ENCODE measurements at regions not wholly inside any gene's neighbourhood (a gene's known extent, or its start where the extent isn't known, plus 50 kb on each side); places are given as distances from the start of the nearest gene placed in this dataset.

- Histone ChIP-seq H3K4me2 (ENCODE audit: low read length) (no peak overlapping the region), H4K20me1 (ENCODE audit: control insufficient read depth, insufficient read depth, low read depth, low read length) (no peaks in the 10 kb centered on the region), H3K27ac (ENCODE audit: low read depth, low read length) (no peak overlapping the region), H3K27me3 (ENCODE audit: control insufficient read depth, low read length) (no peaks in the 10 kb centered on the region), H3K36me3 (ENCODE audit: control insufficient read depth, low read length) (no peaks in the 10 kb centered on the region), H3K9me3 (ENCODE audit: control insufficient read depth, insufficient read depth, low read length) (no peaks in the 10 kb centered on the region), H3K4me3 (ENCODE audit: low read length) (no peak overlapping the region), H3K79me2 (ENCODE audit: control insufficient read depth, low read length) (no peaks in the 10 kb centered on the region), H3K9me2 (replicated peaks; ENCODE audit: control insufficient read depth, low read length) (no peaks in the 10 kb centered on the region), H3K4me1 (ENCODE audit: control insufficient read depth, low read length) (no peaks in the 10 kb centered on the region), H3F3A (ENCODE audit: control insufficient read depth, insufficient read depth) (no peaks in the 10 kb centered on the region)
- no peak for TF ChIP-seq EZH2phosphoT487 (IDR thresholded peaks at IDR 0.05; ENCODE audit: borderline replicate concordance, low read length)
- no peak for TF ChIP-seq CTCF (IDR thresholded peaks at IDR 0.05; ENCODE audit: low read depth, low read length, poor library complexity, severe bottlenecking)
These were observed 1324.7 kb downstream of the GATA3 start for GRCh38 chr10:9379183-9379582.

- H3F3A ChIP-seq (ENCODE audit: control insufficient read depth, insufficient read depth): no peaks in the 10 kb centered on the region
- H3K4me3 ChIP-seq (ENCODE audit: low read length): no peak overlapping the region
- H3K9me3 ChIP-seq (ENCODE audit: control insufficient read depth, insufficient read depth, low read length): no peaks in the 10 kb centered on the region
- H3K4me1 ChIP-seq (ENCODE audit: control insufficient read depth, low read length): no peaks in the 10 kb centered on the region
- no peaks in the 10 kb centered on the region for H3K79me2 ChIP-seq (ENCODE audit: control insufficient read depth, low read length)
- no peaks in the 10 kb centered on the region for H3K27me3 ChIP-seq (ENCODE audit: control insufficient read depth, low read length)
- H3K9me2 ChIP-seq (replicated peaks; ENCODE audit: control insufficient read depth, low read length): no peaks in the 10 kb centered on the region
- H3K4me2 ChIP-seq (ENCODE audit: low read length): no peak overlapping the region
- H3K27ac ChIP-seq (ENCODE audit: low read depth, low read length): no peak overlapping the region
- H3K36me3 ChIP-seq (ENCODE audit: control insufficient read depth, low read length): no peaks in the 10 kb centered on the region
- H4K20me1 ChIP-seq (ENCODE audit: control insufficient read depth, insufficient read depth, low read depth, low read length): no peaks in the 10 kb centered on the region
- TF ChIP-seq CTCF (IDR thresholded peaks at IDR 0.05; ENCODE audit: low read depth, low read length, poor library complexity, severe bottlenecking): no peak
These were observed 1327.4 kb downstream of the GATA3 start for GRCh38 chr10:9381733-9382532.

- no peak overlapping the region for H3K4me2 ChIP-seq (ENCODE audit: low read length)
- TF ChIP-seq CTCF (IDR thresholded peaks at IDR 0.05; ENCODE audit: low read depth, low read length, poor library complexity, severe bottlenecking) (no peak), EZH2phosphoT487 (IDR thresholded peaks at IDR 0.05; ENCODE audit: borderline replicate concordance, low read length) (no peak)
- no peaks in the 10 kb centered on the region for H3K27me3 ChIP-seq (ENCODE audit: control insufficient read depth, low read length)
- no peaks in the 10 kb centered on the region for H3K9me3 ChIP-seq (ENCODE audit: control insufficient read depth, insufficient read depth, low read length)
- H3K36me3 ChIP-seq (ENCODE audit: control insufficient read depth, low read length): no peaks in the 10 kb centered on the region
- no peak overlapping the region for H3K27ac ChIP-seq (ENCODE audit: low read depth, low read length)
- no peaks in the 10 kb centered on the region for H3K4me1 ChIP-seq (ENCODE audit: control insufficient read depth, low read length)
- no peak overlapping the region for H3K4me3 ChIP-seq (ENCODE audit: low read length)
- H4K20me1 ChIP-seq (ENCODE audit: control insufficient read depth, insufficient read depth, low read depth, low read length): no peaks in the 10 kb centered on the region
- no peaks in the 10 kb centered on the region for H3F3A ChIP-seq (ENCODE audit: control insufficient read depth, insufficient read depth)
- no peaks in the 10 kb centered on the region for H3K9me2 ChIP-seq (replicated peaks; ENCODE audit: control insufficient read depth, low read length)
- no peaks in the 10 kb centered on the region for H3K79me2 ChIP-seq (ENCODE audit: control insufficient read depth, low read length)
These were observed 1328.0 kb downstream of the GATA3 start for GRCh38 chr10:9382533-9382866.

All from DOHH2 (cell line).